ENCODE measurements at regions not wholly inside any gene's neighbourhood (a gene's known extent, or its start where the extent isn't known, plus 50 kb on each side); places are given as distances from the start of the nearest gene placed in this dataset.

DNA sequence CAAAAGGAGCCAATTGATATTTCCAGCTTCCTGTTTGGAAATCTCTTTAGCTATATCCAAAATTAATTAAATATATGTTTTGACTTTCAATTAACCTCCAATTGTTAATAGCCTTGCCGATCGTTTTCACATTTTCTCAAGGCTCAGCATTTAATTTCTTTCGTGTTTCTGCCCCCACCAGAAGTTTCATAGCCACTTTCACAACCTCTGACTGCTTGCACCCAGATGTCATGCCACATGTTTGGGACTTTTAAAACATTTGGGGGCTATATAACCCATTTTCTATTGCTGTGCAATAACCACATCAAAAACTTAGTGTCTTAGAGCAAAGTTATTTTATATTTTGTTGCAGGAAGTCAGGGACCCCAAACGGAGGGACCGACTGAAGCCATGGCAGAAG is 510.6 kb upstream of the CNTNAP2 start:
- TF ChIP-seq, protein P1, sequence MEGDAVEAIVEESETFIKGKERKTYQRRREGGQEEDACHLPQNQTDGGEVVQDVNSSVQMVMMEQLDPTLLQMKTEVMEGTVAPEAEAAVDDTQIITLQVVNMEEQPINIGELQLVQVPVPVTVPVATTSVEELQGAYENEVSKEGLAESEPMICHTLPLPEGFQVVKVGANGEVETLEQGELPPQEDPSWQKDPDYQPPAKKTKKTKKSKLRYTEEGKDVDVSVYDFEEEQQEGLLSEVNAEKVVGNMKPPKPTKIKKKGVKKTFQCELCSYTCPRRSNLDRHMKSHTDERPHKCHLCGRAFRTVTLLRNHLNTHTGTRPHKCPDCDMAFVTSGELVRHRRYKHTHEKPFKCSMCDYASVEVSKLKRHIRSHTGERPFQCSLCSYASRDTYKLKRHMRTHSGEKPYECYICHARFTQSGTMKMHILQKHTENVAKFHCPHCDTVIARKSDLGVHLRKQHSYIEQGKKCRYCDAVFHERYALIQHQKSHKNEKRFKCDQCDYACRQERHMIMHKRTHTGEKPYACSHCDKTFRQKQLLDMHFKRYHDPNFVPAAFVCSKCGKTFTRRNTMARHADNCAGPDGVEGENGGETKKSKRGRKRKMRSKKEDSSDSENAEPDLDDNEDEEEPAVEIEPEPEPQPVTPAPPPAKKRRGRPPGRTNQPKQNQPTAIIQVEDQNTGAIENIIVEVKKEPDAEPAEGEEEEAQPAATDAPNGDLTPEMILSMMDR (conservative IDR thresholded peaks at IDR 0.05; ENCODE audit: low read length) = no peak
- TF ChIP-seq EZH2phosphoT487 (IDR thresholded peaks at IDR 0.05; ENCODE audit: borderline replicate concordance, low read depth, low read length) = no peak

Measured in OCI-LY7 (cell line).